KG1 (cell line): ENCODE measurements at regions not wholly inside any gene's neighbourhood (a gene's known extent, or its start where the extent isn't known, plus 50 kb on each side); places are given as distances from the start of the nearest gene placed in this dataset.

Source experiments
- DNase-seq: peaks from one replicate; lab custom pipeline; 2025; lab: John Stamatoyannopoulos, UW

GRCh38 chr17:77364941-77365583, 224.3 kb downstream of the SEC14L1 start:
- no peak for DNase-seq

DNA sequence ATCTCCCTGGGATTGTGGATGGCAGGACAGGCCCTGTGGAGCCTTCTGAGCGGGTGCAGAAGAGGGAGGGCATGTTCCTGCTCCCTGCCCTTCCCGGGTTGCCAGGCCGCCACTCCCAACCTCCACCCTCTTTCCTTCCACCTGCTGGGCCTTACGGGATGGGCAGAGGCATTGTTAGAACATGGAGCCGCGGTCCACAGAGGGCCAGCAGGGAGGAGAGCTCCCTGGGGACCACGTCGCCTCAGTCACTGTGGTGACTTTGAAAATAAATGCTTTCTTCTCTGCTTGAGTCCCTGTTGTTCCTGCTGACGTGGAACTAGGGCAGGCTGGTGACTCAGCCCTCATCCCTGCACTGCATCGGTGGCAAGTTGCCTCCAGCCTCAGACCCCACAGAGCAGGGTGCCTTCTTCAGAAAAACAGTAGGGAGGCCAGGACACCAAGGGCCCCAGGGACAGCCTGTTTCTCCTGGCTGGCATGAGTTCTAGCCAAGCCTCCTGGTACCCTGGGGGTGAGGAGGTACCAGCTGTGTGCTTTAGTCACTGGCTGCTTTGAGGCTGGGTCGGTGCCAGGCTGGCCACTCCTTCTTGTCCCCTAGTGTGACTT, 224.9 kb downstream of the SEC14L1 start:
- DNase-seq = no peak

GRCh38 chr17:77366206-77366557, 225.4 kb downstream of the SEC14L1 start:
- DNase-seq = no peak

DNA sequence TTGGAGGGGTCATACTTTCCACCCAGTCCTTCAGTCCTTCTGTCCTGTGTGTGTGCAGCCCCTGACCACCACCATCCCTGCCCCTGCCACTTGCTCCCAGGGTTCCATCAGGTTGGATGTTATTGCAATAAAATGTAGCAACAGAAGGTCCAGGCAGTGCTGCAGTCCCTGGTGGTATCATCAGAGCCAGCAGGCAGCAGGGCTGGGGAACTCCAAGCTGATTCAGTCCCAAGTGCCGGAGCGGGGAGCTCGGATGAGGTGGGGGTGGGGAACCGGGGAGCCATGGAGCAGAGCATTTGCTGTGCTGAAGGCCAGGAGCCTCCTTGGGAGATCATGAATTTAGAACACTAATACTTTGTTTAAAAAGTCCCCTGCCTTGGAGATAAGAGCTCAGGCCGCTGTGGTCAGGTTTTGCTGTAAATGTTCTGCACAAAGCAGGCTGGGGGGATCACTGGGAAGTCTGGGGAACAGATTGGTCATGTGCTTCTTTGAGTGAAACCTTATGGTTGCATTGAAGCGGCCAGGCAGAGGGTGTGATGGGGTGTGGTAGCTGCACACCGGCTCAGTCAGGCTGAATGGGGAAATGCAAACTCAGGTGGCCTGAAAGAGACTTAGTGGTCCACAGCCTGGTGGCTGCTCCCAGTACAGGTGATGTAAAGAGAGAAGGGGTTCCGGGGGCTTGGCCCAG, 225.9 kb downstream of the SEC14L1 start:
- DNase-seq = no peak

- no peak for DNase-seq
These were observed 228.8 kb downstream of the SEC14L1 start for GRCh38 chr17:77369544-77369971.

GRCh38 chr17:77370586-77370985, 229.8 kb downstream of the SEC14L1 start:
- DNase-seq = no peak

GRCh38 chr17:77371117-77371887, 230.5 kb downstream of the SEC14L1 start:
- no peak for DNase-seq

DNA sequence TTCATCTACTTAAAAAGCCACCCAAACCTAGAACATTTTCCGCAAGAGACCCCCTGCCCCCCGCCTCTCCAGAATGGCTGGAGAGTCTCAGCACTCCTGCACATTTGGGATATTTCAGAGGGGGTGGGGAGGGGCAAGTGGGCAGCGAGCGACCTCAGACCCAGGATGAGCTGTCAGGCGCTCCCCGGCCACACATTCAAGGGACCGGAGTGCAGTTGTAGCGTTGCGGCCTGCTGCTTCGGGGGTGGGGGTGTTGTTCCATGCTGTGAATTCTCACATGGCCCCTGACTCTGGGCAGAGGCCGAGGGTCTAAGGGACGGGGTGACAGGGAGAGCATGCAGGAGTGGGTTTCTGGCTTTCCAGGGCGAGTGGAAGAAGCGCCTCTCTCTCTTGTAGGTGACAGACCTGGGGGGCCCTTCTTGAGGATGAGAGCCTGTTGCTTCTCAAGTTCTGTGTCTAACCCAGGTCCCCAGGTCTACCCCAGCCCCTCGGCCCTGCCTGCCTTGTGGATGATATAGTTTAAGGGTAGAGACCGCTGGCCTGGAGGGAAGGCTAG, 231.2 kb downstream of the SEC14L1 start:
- DNase-seq = no peak

DNA sequence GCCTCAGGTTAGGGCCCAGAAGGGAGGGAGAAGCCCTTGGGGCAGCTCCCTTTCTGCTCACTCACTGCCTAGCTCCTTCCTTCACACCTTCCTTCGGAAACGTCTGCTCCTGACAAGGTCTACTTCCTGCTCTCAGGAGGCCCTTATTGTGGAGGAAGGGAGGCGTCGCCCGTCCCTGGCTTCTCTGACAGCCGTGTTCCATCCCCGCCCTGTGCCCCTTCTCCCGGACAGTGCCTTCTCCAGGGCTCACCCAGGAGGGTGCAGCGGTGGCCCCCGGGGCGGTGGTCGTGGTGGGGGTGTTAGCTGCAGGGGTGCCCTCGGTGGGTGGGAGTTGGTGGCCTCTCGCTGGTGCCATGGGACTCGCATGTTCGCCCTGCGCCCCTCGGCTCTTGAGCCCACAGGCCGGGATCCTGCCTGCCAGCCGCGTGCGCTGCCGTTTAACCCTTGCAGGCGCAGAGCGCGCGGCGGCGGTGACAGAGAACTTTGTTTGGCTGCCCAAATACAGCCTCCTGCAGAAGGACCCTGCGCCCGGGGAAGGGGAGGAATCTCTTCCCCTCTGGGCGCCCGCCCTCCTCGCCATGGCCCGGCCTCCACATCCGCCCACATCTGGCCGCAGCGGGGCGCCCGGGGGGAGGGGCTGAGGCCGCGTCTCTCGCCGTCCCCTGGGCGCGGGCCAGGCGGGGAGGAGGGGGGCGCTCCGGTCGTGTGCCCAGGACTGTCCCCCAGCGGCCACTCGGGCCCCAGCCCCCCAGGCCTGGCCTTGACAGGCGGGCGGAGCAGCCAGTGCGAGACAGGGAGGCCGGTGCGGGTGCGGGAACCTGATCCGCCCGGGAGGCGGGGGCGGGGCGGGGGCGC, 231.9 kb downstream of the SEC14L1 start:
- DNase-seq = peak; percentile 27

DNA sequence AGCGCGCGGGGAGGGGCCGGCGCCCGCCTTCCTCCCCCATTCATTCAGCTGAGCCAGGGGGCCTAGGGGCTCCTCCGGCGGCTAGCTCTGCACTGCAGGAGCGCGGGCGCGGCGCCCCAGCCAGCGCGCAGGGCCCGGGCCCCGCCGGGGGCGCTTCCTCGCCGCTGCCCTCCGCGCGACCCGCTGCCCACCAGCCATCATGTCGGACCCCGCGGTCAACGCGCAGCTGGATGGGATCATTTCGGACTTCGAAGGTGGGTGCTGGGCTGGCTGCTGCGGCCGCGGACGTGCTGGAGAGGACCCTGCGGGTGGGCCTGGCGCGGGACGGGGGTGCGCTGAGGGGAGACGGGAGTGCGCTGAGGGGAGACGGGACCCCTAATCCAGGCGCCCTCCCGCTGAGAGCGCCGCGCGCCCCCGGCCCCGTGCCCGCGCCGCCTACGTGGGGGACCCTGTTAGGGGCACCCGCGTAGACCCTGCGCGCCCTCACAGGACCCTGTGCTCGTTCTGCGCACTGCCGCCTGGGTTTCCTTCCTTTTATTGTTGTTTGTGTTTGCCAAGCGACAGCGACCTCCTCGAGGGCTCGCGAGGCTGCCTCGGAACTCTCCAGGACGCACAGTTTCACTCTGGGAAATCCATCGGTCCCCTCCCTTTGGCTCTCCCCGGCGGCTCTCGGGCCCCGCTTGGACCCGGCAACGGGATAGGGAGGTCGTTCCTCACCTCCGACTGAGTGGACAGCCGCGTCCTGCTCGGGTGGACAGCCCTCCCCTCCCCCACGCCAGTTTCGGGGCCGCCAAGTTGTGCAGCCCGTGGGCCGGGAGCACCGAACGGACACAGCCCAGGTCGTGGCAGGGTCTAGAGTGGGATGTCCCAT, 232.8 kb downstream of the SEC14L1 start:
- no peak for DNase-seq

GRCh38 chr17:77374170-77374936, 233.6 kb downstream of the SEC14L1 start:
- peak; percentile 26 for DNase-seq

- DNase-seq = no peak
These were observed 234.5 kb downstream of the SEC14L1 start for GRCh38 chr17:77375108-77375916.

GRCh38 chr17:77375917-77376651, 235.3 kb downstream of the SEC14L1 start:
- no peak for DNase-seq

DNA sequence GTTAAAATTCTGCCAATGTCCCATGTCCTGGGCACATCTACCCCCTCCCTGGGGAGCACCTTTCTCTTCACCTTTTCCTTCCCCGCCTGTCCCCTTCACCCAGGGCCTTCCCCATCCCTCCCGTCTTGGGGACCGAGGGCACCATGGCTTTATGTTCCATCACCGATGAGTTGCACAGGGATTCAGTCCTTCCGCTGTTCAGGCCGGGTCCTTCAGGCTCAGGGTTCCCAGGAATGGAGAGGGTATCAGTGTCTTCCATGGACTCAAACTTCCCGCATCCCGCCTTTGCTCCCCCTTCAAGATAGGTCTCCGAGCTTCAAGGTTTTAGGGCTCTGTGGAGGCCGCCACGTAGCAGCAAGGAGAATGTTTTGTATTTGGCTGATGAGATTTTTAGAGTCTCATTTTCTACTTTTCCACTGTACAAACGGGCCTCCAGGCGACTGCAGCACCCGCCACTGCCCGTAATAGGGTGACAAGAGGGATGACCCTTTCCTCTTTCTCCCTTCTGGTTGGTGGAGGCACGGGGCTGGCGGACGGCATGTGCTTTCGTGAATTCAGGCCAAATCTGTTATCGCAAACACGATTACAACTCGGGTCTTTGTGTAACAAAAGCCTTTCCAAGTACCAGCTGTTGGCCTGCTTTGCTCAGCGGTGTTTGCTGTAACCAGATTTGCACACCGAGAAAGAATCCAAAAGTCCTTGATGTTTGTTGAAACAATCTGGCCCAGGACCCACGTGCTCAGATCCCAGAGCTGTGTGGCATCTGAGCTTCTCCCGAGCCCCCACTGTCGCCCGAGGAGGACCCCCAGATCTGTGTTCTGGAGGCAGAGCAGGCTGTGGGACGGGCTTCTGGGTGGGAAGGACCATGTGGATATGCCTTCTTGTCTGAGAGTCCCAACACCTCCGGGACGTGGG, 236.3 kb downstream of the SEC14L1 start:
- no peak for DNase-seq

DNA sequence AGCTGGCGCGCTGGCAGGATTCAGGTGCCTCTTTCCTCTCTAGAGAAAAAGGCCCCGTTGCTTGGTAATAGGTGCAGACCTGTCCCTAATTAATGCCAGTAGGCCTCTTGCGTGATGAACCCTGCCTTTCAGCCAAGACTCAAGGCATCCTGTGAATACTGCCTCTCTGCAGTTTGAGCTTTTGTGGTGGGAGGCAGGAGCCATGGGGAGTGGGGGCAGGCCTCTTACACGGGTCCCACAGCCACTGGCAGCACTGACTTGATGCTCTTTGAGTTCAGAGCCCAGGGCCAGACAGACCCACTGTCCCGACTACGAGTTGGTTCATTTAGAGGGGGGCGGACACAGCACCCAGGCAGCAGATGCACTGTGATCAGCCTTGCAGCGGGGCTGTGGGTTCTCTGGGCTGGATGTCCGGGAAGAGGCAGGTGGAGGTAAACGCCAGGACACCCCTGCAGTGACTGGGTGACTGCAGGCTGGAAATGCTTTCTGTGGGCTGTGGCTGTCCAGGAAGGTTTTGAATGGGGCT, 237.0 kb downstream of the SEC14L1 start:
- DNase-seq = no peak

GRCh38 chr17:77378318-77379064, 237.7 kb downstream of the SEC14L1 start:
- no peak for DNase-seq
